HepG2 (cell line): ENCODE measurements at regions not wholly inside any gene's neighbourhood (a gene's known extent, or its start where the extent isn't known, plus 50 kb on each side); places are given as distances from the start of the nearest gene placed in this dataset.

ENCODE experiments used
- ATAC-seq: fragments of 200-7000 bp; cut with Tn5 transposase; 3 replicates; pipeline ENCODE4 v1.9.1; 2020; ENCODE audit warnings: mild to moderate bottlenecking, moderate library complexity
- BruUV-seq: library from RNA; stranded (reverse); fragments of 400-500 nt; replicated peaks from 2 replicates; lab custom pipeline; 2021; lab: Mats Ljungman, UMichigan
- CTCF ChIA-PET: fragments of 300-600 bp; formaldehyde crosslinking; extraction: SDS; loops from one replicate; lab custom pipeline; 2021; ENCODE audit warnings: low total read pairs, inconsistent platforms, low intra/inter-chr PET ratio; lab: Yijun Ruan, JAX
- POLR2A ChIA-PET: fragments of 350-600 bp; sonication (Branson Sonifier 250); formaldehyde crosslinking; loops from one replicate; lab custom pipeline; 2020; ENCODE audit warnings: antibody characterized with exemption, inconsistent platforms; lab: Yijun Ruan, JAX
- DNase-seq: peaks from one replicate; pipeline ENCODE4 v3.0.0-alpha.2; 2015; ENCODE audit warnings: low spot score
- FAIRE-seq: peaks from 3 replicates; lab custom pipeline; 2011; peaks lifted over from hg19 to GRCh38; lab: Jason Lieb, UNC
- H2AFZ ChIP-seq: one replicate; pipeline ENCODE4 v1.6.1; 2011; ENCODE audit warnings: low read length, inconsistent platforms
- H3K27ac ChIP-seq: fragments of 300-600 bp; 3 replicates; pipeline ENCODE4 v1.8.0; 2011; ENCODE audit warnings: mixed run types, mild to moderate bottlenecking, mixed read lengths, low read length, inconsistent platforms; ENCODE audit not compliant: insufficient read depth; ENCODE audit errors: extremely low read length
- H3K27me3 ChIP-seq, 2 experiments: fragments of 200-600 bp in 1 of 2; 2 replicates in 1 of 2; 3 replicates in 1 of 2; pipeline versions ENCODE4 v1.6.0 to v1.8.0; 2011; ENCODE audit warnings: low read length in 2 of 2, mild to moderate bottlenecking in 2 of 2, moderate library complexity in 2 of 2, inconsistent platforms in 1 of 2; ENCODE audit not compliant: insufficient read depth in 2 of 2, control insufficient read depth in 1 of 2
- H3K36me3 ChIP-seq, 2 experiments: fragments of 200-600 bp in 1 of 2; replicated peaks in 1 of 2; 2 replicates in 1 of 2; 3 replicates in 1 of 2; pipeline versions ENCODE4 v1.5.1 to v1.8.0; 2011; ENCODE audit warnings: low read length in 2 of 2, inconsistent platforms in 1 of 2; ENCODE audit not compliant: insufficient read depth in 2 of 2, control insufficient read depth in 1 of 2
- H3K4me1 ChIP-seq: 2 replicates; pipeline ENCODE4 v1.5.1; 2012; ENCODE audit warnings: low read length, inconsistent platforms; ENCODE audit not compliant: insufficient read depth
- H3K4me2 ChIP-seq: 2 replicates; pipeline ENCODE4 v1.6.0; 2011; ENCODE audit warnings: low read depth, low read length, inconsistent platforms
- H3K4me3 ChIP-seq, 3 experiments: fragments of 200-600 bp in 1 of 3; sonication (generic), shearing (Covaris generic) in 1 of 3; replicated peaks in 1 of 3; 2 replicates each; pipeline ENCODE4 v1.5.1; 2011 to 2016; ENCODE audit warnings: low read length in 3 of 3, inconsistent platforms in 2 of 3, low read depth in 2 of 3, mild to moderate bottlenecking in 2 of 3, control low read depth in 1 of 3, mixed read lengths in 1 of 3; ENCODE audit not compliant: insufficient read depth in 1 of 3
- H3K79me2 ChIP-seq: one replicate; pipeline ENCODE4 v1.6.1; 2011; ENCODE audit warnings: low read length, inconsistent platforms; ENCODE audit not compliant: insufficient read depth
- H3K9ac ChIP-seq: 2 replicates; pipeline ENCODE4 v1.6.0; 2011; ENCODE audit warnings: mild to moderate bottlenecking, low read depth, low read length, inconsistent platforms; ENCODE audit not compliant: insufficient read depth
- H3K9me3 ChIP-seq: 2 replicates; pipeline ENCODE4 v1.5.1; 2012; ENCODE audit warnings: mild to moderate bottlenecking, low read length
- H4K20me1 ChIP-seq: 2 replicates; pipeline ENCODE4 v1.6.0; 2011; ENCODE audit warnings: inconsistent platforms, mild to moderate bottlenecking, low read length, moderate library complexity; ENCODE audit not compliant: insufficient read depth
- CBFB ChIP-seq: sonication (generic); formaldehyde crosslinking; IDR thresholded peaks from 2 replicates; pipeline ENCODE4 v1.4.0; 2020; ENCODE audit warnings: missing genetic modification reagents
- CTCF ChIP-seq: sonication (generic); formaldehyde crosslinking; IDR thresholded peaks from 2 replicates; pipeline ENCODE4 v1.5.0; 2020; ENCODE audit warnings: mild to moderate bottlenecking, missing genetic modification reagents, moderate library complexity
- HINFP ChIP-seq: sonication (generic); formaldehyde crosslinking; IDR thresholded peaks from 2 replicates; pipeline ENCODE4 v1.4.0; 2020; ENCODE audit warnings: low read depth, mild to moderate bottlenecking, missing genetic modification reagents
- JUNB ChIP-seq: sonication (generic); formaldehyde crosslinking; IDR thresholded peaks from 2 replicates; pipeline ENCODE4 v1.8.0; 2022; ENCODE audit warnings: missing genetic modification reagents, mild to moderate bottlenecking, borderline replicate concordance
- NFATC3 ChIP-seq: sonication (generic); formaldehyde crosslinking; IDR thresholded peaks from 2 replicates; pipeline ENCODE4 v1.5.1; 2020; ENCODE audit warnings: mild to moderate bottlenecking, missing genetic modification reagents
- RBM22 ChIP-seq: fragments of 200-400 bp; formaldehyde crosslinking; optimal IDR thresholded peaks from 2 replicates; pipeline ENCODE3; 2017; ENCODE audit warnings: mild to moderate bottlenecking, low read length, moderate library complexity
- STAG1 ChIP-seq: sonication (generic); formaldehyde crosslinking; IDR thresholded peaks from 2 replicates; pipeline ENCODE4 v1.4.0; 2020; ENCODE audit warnings: missing genetic modification reagents
- ZBTB1 ChIP-seq: sonication (generic); formaldehyde crosslinking; IDR thresholded peaks from 2 replicates; pipeline ENCODE4 v1.4.0; 2020; ENCODE audit warnings: missing genetic modification reagents, borderline replicate concordance
- ZNF382 ChIP-seq: sonication (generic); formaldehyde crosslinking; IDR thresholded peaks from 2 replicates; pipeline ENCODE4 v1.5.0; 2020; ENCODE audit warnings: missing genetic modification reagents, mild to moderate bottlenecking, borderline replicate concordance
- ZNF558 ChIP-seq: sonication (generic); formaldehyde crosslinking; IDR thresholded peaks from 2 replicates; pipeline ENCODE4 v1.9.0; 2022; ENCODE audit warnings: mild to moderate bottlenecking, missing genetic modification reagents, borderline replicate concordance
- ZNF562 ChIP-seq: sonication (generic); formaldehyde crosslinking; IDR thresholded peaks from 2 replicates; pipeline ENCODE4 v1.8.0; 2022; ENCODE audit warnings: missing genetic modification reagents, borderline replicate concordance
- ZNF619 ChIP-seq: sonication (generic); formaldehyde crosslinking; IDR thresholded peaks from 2 replicates; pipeline ENCODE4 v1.4.0; 2020; ENCODE audit warnings: mild to moderate bottlenecking, missing genetic modification reagents
- ZNF800 ChIP-seq: sonication (generic); formaldehyde crosslinking; IDR thresholded peaks from 2 replicates; pipeline ENCODE4 v1.4.0; 2020; ENCODE audit warnings: missing genetic modification reagents
- WGBS: methylation state at CpG from one replicate; pipeline ENCODE4 v1.1.6; 2017; ENCODE audit warnings: low lambda C conversion rate; 5-methylcytosine and 5-hydroxymethylcytosine counted together
- in situ Hi-C: cut with HindIII; loops from 2 replicates; pipeline ENCODE4 v1.10.0; 2017; ENCODE audit warnings: low pct_unique_long_range_greater_than_20kb; ENCODE audit not compliant: extremely low pct_ligation_motif_present
- intact Hi-C: fragments of 100-400 bp; cut with micrococcal nuclease; formaldehyde crosslinking; loops from one replicate; pipeline ENCODE4 v1.10.0; 2022; ENCODE audit not compliant: unreplicated experiment

GRCh38 chr2:2879071-2879470 lies 498.5 kb downstream of the EIPR1 start (continued):
- TF ChIP-seq ZNF800 (no peak), ZBTB1 (CRISPR knock-in tag) (no peak), HINFP (CRISPR knock-in tag) (no peak), ZNF562 (CRISPR knock-in tag) (no peak)

- Histone ChIP-seq H3K27ac (no peak overlapping the region), H4K20me1 (no peaks in the 10 kb centered on the region), H3K79me2 (no peaks in the 10 kb centered on the region), H3K4me2 (no peak overlapping the region), H3K9me3 (no peaks in the 10 kb centered on the region), H2AFZ (no peak overlapping the region), H3K27me3 (peaks cover 3 to 12% of the 10 kb centered on the region in 2 experiments; a peak in 3 of 5 replicates), H3K4me3 (no peak overlapping the region), H3K9ac (no peak overlapping the region), H3K36me3 (no peaks in the 10 kb centered on the region), H3K4me1 (no peaks in the 10 kb centered on the region)
- no peak for DNase-seq
- no TSS peak for BruUV-seq
- WGBS: 33% methylated on average over 13 of the region's 13 CpGs
- ATAC-seq: no peak
- CTCF ChIA-PET: no interaction called here
- POLR2A ChIA-PET: no interaction called here
- TF ChIP-seq STAG1 (CRISPR knock-in tag): peak; percentile 22
- TF ChIP-seq ZNF558 (CRISPR knock-in tag): no peak
- TF ChIP-seq JUNB: no peak
- 0 out of 2 replicates have a peak, but pooled peaks have one; percentile 3 for TF ChIP-seq CTCF
- TF ChIP-seq ZNF619 (CRISPR knock-in tag): no peak
- TF ChIP-seq ZNF382 (CRISPR knock-in tag): no peak
- TF ChIP-seq CBFB (CRISPR knock-in tag): no peak
- TF ChIP-seq NFATC3 (CRISPR knock-in tag): no peak
- no peak for TF ChIP-seq RBM22
- intact Hi-C loops: no loop called here
- in situ Hi-C loops: no loop called here
- FAIRE-seq: no peak
Observed at GRCh38 chr2:2877427-2877826, 500.2 kb downstream of the EIPR1 start.
